ENCODE measurements at regions not wholly inside any gene's neighbourhood (a gene's known extent, or its start where the extent isn't known, plus 50 kb on each side); places are given as distances from the start of the nearest gene placed in this dataset.

- H3K79me2 ChIP-seq (ENCODE audit: insufficient read depth, low read length): no peaks in the 10 kb centered on the region
- RAD21 ChIA-PET (ENCODE audit: low non-redundant PET in 1 of 2, low total read pairs in 2 of 2, uncharacterized antibody in 2 of 2, unreplicated experiment in 2 of 2): no interaction called here
- no peaks in the 10 kb centered on the region for H3K9me2 ChIP-seq (ENCODE audit: insufficient read depth)
- CTCF ChIA-PET: no interaction called here
- TF ChIP-seq POLR2A (IDR thresholded peaks at IDR 0.05; ENCODE audit: borderline replicate concordance, extremely low read depth, insufficient read depth, insufficient read length) (no peak), EZH2phosphoT487 (IDR thresholded peaks at IDR 0.05; ENCODE audit: borderline replicate concordance) (no peak), REST (IDR thresholded peaks at IDR 0.05; ENCODE audit: low read depth) (no peak), EGR1 (IDR thresholded peaks at IDR 0.05; ENCODE audit: low read depth) (no peak), SRF (IDR thresholded peaks at IDR 0.05; ENCODE audit: low read depth) (no peak), JUND (IDR thresholded peaks at IDR 0.05) (no peak), SP1 (IDR thresholded peaks at IDR 0.05; ENCODE audit: low read depth) (no peak), POLR2AphosphoS5 (IDR thresholded peaks at IDR 0.05; ENCODE audit: low read depth, low read length) (no peak), TCF7L2 (IDR thresholded peaks at IDR 0.05; ENCODE audit: borderline replicate concordance, extremely low read depth, insufficient read depth, insufficient read length) (no peak), SIN3A (IDR thresholded peaks at IDR 0.05; ENCODE audit: low read depth) (no peak), MAX (IDR thresholded peaks at IDR 0.05) (no peak), CTCF (IDR thresholded peaks at IDR 0.05 in 2 of 3, conservative IDR thresholded peaks at IDR 0.05 in 1 of 3; ENCODE audit: borderline replicate concordance in 1 of 3, insufficient read depth in 1 of 3, low read depth in 2 of 3, low read length in 2 of 3) (no peak), ZNF274 (IDR thresholded peaks at IDR 0.05; ENCODE audit: low read depth, low read length) (no peak), EZH2 (IDR thresholded peaks at IDR 0.05) (no peak), CEBPB (IDR thresholded peaks at IDR 0.05; ENCODE audit: low read depth) (no peak)
- H2AFZ ChIP-seq (ENCODE audit: low read depth, low read length, poor library complexity, severe bottlenecking): no peak overlapping the region
- no peaks in the 10 kb centered on the region for H3K36me3 ChIP-seq (ENCODE audit: control insufficient read depth in 1 of 2, insufficient read depth in 2 of 2, low read length in 2 of 2)
- H3K27ac ChIP-seq (ENCODE audit: low read depth, low read length): no peak overlapping the region
- no peak overlapping the region for H3K4me2 ChIP-seq (ENCODE audit: low read length)
- H3K4me1 ChIP-seq (ENCODE audit: control insufficient read depth in 1 of 2, insufficient read depth in 2 of 2, low read length in 2 of 2): no peaks in the 10 kb centered on the region
- ATAC-seq (no peak), DNase-seq (ENCODE audit: low read depth, low spot score) (no peak)
- intact Hi-C loops (cut with micrococcal nuclease): no loop called here
- H3K9ac ChIP-seq (ENCODE audit: low read length): no peak overlapping the region
- H3K27me3 ChIP-seq (ENCODE audit: insufficient read depth, low read length): peaks cover 3% of the 10 kb centered on the region; the same call in 1 of the 2 replicates
- H4K20me1 ChIP-seq (ENCODE audit: insufficient read depth): no peaks in the 10 kb centered on the region
- H3K4me3 ChIP-seq (replicated peaks in 1 of 2; ENCODE audit: low read depth in 1 of 2, low read length in 2 of 2): no peak overlapping the region
- no peaks in the 10 kb centered on the region for H3K9me3 ChIP-seq (ENCODE audit: control insufficient read depth in 1 of 2, insufficient read depth in 1 of 2, low read depth in 1 of 2, low read length in 2 of 2)
- BruUV-seq (replicated peaks): no TSS peak
- POLR2A ChIA-PET: no interaction called here
These were observed 306.2 kb upstream of the DIO3 start for GRCh38 chr14:101254805-101255764.
